Endothelial cell of umbilical vein (primary cell): ENCODE measurements at regions not wholly inside any gene's neighbourhood (a gene's known extent, or its start where the extent isn't known, plus 50 kb on each side); places are given as distances from the start of the nearest gene placed in this dataset.
"Not testable (repeated sequence)": the region's sequence is repeated elsewhere in the genome, so short reads cannot be mapped to it uniquely, and the experiment has no call there.

Experiments used
- BruUV-seq: library from RNA; stranded (reverse); fragments of 400-500 nt; replicated peaks from 2 replicates; lab custom pipeline; 2021; lab: Mats Ljungman, UMichigan
- CTCF ChIA-PET: fragments of 300-600, 350-600 bp; sonication (Branson Sonifier 250); formaldehyde crosslinking; loops from one replicate; lab custom pipeline; 2021; ENCODE audit warnings: antibody characterized with exemption, inconsistent platforms; lab: Charles Lee
- POLR2A ChIA-PET: fragments of 300-600, 350-600 bp; sonication (Branson Sonifier 250); formaldehyde crosslinking; loops from one replicate; lab custom pipeline; 2021; ENCODE audit warnings: antibody characterized with exemption, inconsistent platforms; lab: Charles Lee
- DNase-seq: peaks from one replicate; pipeline ENCODE4 v3.0.0-alpha.2; 2011; ENCODE audit warnings: low read depth, low spot score
- FAIRE-seq: peaks from 2 replicates; lab custom pipeline; 2011; peaks lifted over from hg19 to GRCh38; lab: Jason Lieb, UNC
- H2AFZ ChIP-seq: 2 replicates; pipeline ENCODE4 v1.6.0; 2012; ENCODE audit warnings: low read depth, low read length, control low read depth, inconsistent platforms
- H3K27ac ChIP-seq: 2 replicates; pipeline ENCODE4 v1.5.1; 2011; ENCODE audit warnings: low read depth, mild to moderate bottlenecking, control low read depth, low read length, moderate library complexity; ENCODE audit not compliant: insufficient read depth
- H3K27me3 ChIP-seq, 2 experiments: 2 replicates each; pipeline versions ENCODE4 v1.6.0 to v1.6.1; 2011; ENCODE audit warnings: low read length in 2 of 2, mixed read lengths in 1 of 2; ENCODE audit not compliant: control insufficient read depth in 2 of 2, insufficient read depth in 2 of 2
- H3K36me3 ChIP-seq, 2 experiments: 2 replicates in 1 of 2; 3 replicates in 1 of 2; pipeline ENCODE4 v1.5.1; 2011; ENCODE audit warnings: low read length in 2 of 2, mild to moderate bottlenecking in 1 of 2, moderate library complexity in 1 of 2; ENCODE audit not compliant: control insufficient read depth in 2 of 2, insufficient read depth in 2 of 2; ENCODE audit errors: extremely low read depth in 1 of 2
- H3K4me1 ChIP-seq: 3 replicates; pipeline ENCODE4 v1.5.1; 2011; ENCODE audit warnings: mild to moderate bottlenecking, low read length; ENCODE audit not compliant: control insufficient read depth, insufficient read depth; ENCODE audit errors: extremely low read depth
- H3K4me2 ChIP-seq: 2 replicates; pipeline ENCODE4 v1.6.1; 2011; ENCODE audit warnings: low read length, control low read depth, mixed read lengths; ENCODE audit not compliant: insufficient read depth
- H3K4me3 ChIP-seq, 3 experiments: fragments of 200-600 bp in 1 of 3; sonication (generic), shearing (Covaris generic) in 1 of 3; replicated peaks in 1 of 3; 2 replicates each; pipeline ENCODE4 v1.5.1; 2011 to 2016; ENCODE audit warnings: control low read depth in 3 of 3, low read length in 3 of 3, mild to moderate bottlenecking in 2 of 3, inconsistent platforms in 1 of 3, low read depth in 1 of 3, moderate library complexity in 1 of 3; ENCODE audit not compliant: insufficient read depth in 1 of 3
- H3K79me2 ChIP-seq: 2 replicates; pipeline ENCODE4 v1.6.0; 2012; ENCODE audit warnings: low read length, inconsistent platforms; ENCODE audit not compliant: control insufficient read depth, insufficient read depth
- H3K9ac ChIP-seq: replicated peaks from 2 replicates; pipeline ENCODE3; 2011; ENCODE audit warnings: low read length, control low read depth; ENCODE audit not compliant: insufficient read depth; ENCODE audit errors: extremely low read depth
- H3K9me1 ChIP-seq: replicated peaks from 3 replicates; pipeline ENCODE4 v1.6.0; 2011; ENCODE audit warnings: mild to moderate bottlenecking, low read length; ENCODE audit not compliant: control insufficient read depth, insufficient read depth; ENCODE audit errors: extremely low read depth
- H3K9me3 ChIP-seq: replicated peaks from 2 replicates; pipeline ENCODE4 v1.5.1; 2012; ENCODE audit warnings: low read length, inconsistent platforms; ENCODE audit not compliant: control insufficient read depth, insufficient read depth
- H4K20me1 ChIP-seq: replicated peaks from 2 replicates; pipeline ENCODE3; 2011; ENCODE audit warnings: mild to moderate bottlenecking, low read length; ENCODE audit not compliant: control insufficient read depth, insufficient read depth; ENCODE audit errors: extremely low read depth
- CTCF ChIP-seq, 2 donors: IDR thresholded peaks; 1 replicate in 1 of 2; 2 replicates in 1 of 2; pipeline ENCODE4 v1.5.1; 2011; ENCODE audit warnings: low read length in 2 of 2, mild to moderate bottlenecking in 2 of 2, moderate library complexity in 2 of 2, control low read depth in 1 of 2, inconsistent platforms in 1 of 2, low read depth in 1 of 2; ENCODE audit not compliant: insufficient read depth in 1 of 2; ENCODE audit errors: extremely low read depth in 1 of 2
- FOS ChIP-seq: IDR thresholded peaks from 2 replicates; pipeline ENCODE4 v1.6.1; 2011; ENCODE audit warnings: mild to moderate bottlenecking, low read length, moderate library complexity, borderline replicate concordance; ENCODE audit not compliant: insufficient read depth
- GATA2 ChIP-seq: IDR thresholded peaks from 2 replicates; pipeline ENCODE4 v1.7.0; 2011; ENCODE audit warnings: low read depth, mild to moderate bottlenecking, moderate library complexity, mixed read lengths, low read length; ENCODE audit not compliant: insufficient read length, insufficient read depth
- JUN ChIP-seq: IDR thresholded peaks from 2 replicates; pipeline ENCODE4 v1.6.1; 2011; ENCODE audit warnings: borderline replicate concordance, low read depth; ENCODE audit not compliant: insufficient read length, insufficient read depth
- MYC ChIP-seq: IDR thresholded peaks from one replicate; pipeline ENCODE4 v1.6.1; 2011; ENCODE audit warnings: mild to moderate bottlenecking, low read depth, low read length
- POLR2A ChIP-seq: IDR thresholded peaks from 2 replicates; pipeline ENCODE4 v1.6.1; 2012; ENCODE audit warnings: low read depth, mild to moderate bottlenecking, control low read depth, low read length
- dilution Hi-C: fragments of 300-500 bp; cut with MboI; formaldehyde crosslinking; loops from one replicate; pipeline ENCODE4 v1.15.0; 2019; ENCODE audit warnings: low sequenced_read_pairs; ENCODE audit not compliant: extremely low pct_ligation_motif_present
- intact Hi-C: fragments of 100-400 bp; cut with micrococcal nuclease; formaldehyde crosslinking; loops from one replicate; pipeline ENCODE4 v1.10.0; 2022
- TF ChIP-seq, protein P1 (sequence below): IDR thresholded peaks from 2 replicates; pipeline ENCODE4 v1.6.1; 2011; ENCODE audit not compliant: insufficient read depth, insufficient read length

GRCh38 chr3:176609361-176609760 is 587.9 kb downstream of the TBL1XR1 start:
- Histone ChIP-seq H3K9ac (no peak overlapping the region), H3K4me3 (no peak overlapping the region), H3K79me2 (no peaks in the 10 kb centered on the region), H2AFZ (no peak overlapping the region), H3K9me1 (no peaks in the 10 kb centered on the region), H3K4me1 (no peaks in the 10 kb centered on the region), H3K27ac (no peak overlapping the region), H3K27me3 (no peaks in the 10 kb centered on the region), H3K9me3 (no peaks in the 10 kb centered on the region), H3K36me3 (no peaks in the 10 kb centered on the region), H3K4me2 (no peak overlapping the region), H4K20me1 (no peaks in the 10 kb centered on the region)
- dilution Hi-C loops, result no loop called here
- no TSS peak for BruUV-seq
- ChIA-PET POLR2A (no interaction called here), CTCF (interaction anchor here (1.3 kb wide), 1 partner anchor 8 kb away, joined by 5 read pairs; no protein-coding TSS in a partner anchor)
- FAIRE-seq (no peak), DNase-seq (no peak)
- TF ChIP-seq POLR2A, result no peak
- TF ChIP-seq CTCF (IDR thresholded peaks at IDR 0.05; ENCODE audit: extremely low read depth in 1 of 2, insufficient read depth in 1 of 2, low read depth in 1 of 2, low read length in 2 of 2), result no peak
- TF ChIP-seq MYC, result no peak
- TF ChIP-seq JUN, result no peak
- TF ChIP-seq, protein P1, sequence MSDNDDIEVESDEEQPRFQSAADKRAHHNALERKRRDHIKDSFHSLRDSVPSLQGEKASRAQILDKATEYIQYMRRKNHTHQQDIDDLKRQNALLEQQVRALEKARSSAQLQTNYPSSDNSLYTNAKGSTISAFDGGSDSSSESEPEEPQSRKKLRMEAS, result no peak
- no peak for TF ChIP-seq GATA2
- no peak for TF ChIP-seq FOS
- intact Hi-C loops, result no loop called here

DNA sequence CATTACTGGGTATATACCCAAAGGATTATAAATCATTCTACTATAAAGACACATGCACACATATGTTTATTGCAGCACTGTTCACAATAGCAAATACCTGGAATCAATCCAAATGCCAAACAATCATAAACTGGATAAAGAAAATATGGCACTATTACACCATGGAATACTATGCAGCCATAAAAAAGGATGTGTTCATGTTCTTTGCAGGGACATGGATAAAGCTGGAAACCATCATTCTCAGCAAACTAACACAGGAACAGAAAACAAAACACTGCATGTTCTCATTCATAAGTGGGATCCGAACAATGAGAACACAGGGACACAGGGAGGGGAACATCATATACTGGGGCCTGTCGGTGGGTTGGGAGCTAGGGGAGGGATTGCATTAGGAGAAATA is 591.7 kb downstream of the TBL1XR1 start:
- FAIRE-seq, dilution Hi-C loops, H3K27ac ChIP-seq, H3K4me1 ChIP-seq, H3K4me2 ChIP-seq, H3K9me1 ChIP-seq, H3K4me3 ChIP-seq, H3K79me2 ChIP-seq, DNase-seq, H3K36me3 ChIP-seq, intact Hi-C loops, H2AFZ ChIP-seq, H3K9ac ChIP-seq, CTCF ChIA-PET, POLR2A ChIA-PET, H3K9me3 ChIP-seq, BruUV-seq, H4K20me1 ChIP-seq, H3K27me3 ChIP-seq: not testable (repeated sequence)
